Uterus (tissue), 2 donors: ENCODE measurements at regions not wholly inside any gene's neighbourhood (a gene's known extent, or its start where the extent isn't known, plus 50 kb on each side); places are given as distances from the start of the nearest gene placed in this dataset.

Experiments used
- CTCF ChIP-seq, 4 experiments: fragments of 200-600 bp in 2 of 4; fragments of 450-650 bp in 2 of 4; sonication (generic) in 2 of 4; IDR thresholded peaks; one replicate each; pipeline ENCODE4 v1.5.1; 2016 to 2019; ENCODE audit warnings: antibody characterized with exemption in 4 of 4, mild to moderate bottlenecking in 2 of 4, moderate library complexity in 1 of 4
- POLR2A ChIP-seq, 2 donors: fragments of 450-650 bp; IDR thresholded peaks; one replicate each; pipeline ENCODE4 v1.6.1; 2016; ENCODE audit warnings: antibody characterized with exemption in 2 of 2, mild to moderate bottlenecking in 1 of 2, moderate library complexity in 1 of 2

GRCh38 chr9:15081021-15081753 lies 171.0 kb upstream of the FREM1 start:
- TF ChIP-seq POLR2A (IDR thresholded peaks at IDR 0.05) (no peak), CTCF (IDR thresholded peaks at IDR 0.05) (no peak)
